Neural cell (in vitro differentiated cells): ENCODE measurements at regions not wholly inside any gene's neighbourhood (a gene's known extent, or its start where the extent isn't known, plus 50 kb on each side); places are given as distances from the start of the nearest gene placed in this dataset.

Source experiments
- H2AFZ ChIP-seq: fragments of 200-600, 300-800 bp; sonication (generic), shearing (Covaris generic); 2 replicates; pipeline ENCODE4 v1.6.0; 2014; ENCODE audit warnings: low read depth, mild to moderate bottlenecking, antibody characterized with exemption, low read length, moderate library complexity
- H3F3A ChIP-seq: fragments of 200-600 bp; shearing (Covaris generic); 2 replicates; pipeline ENCODE4 v1.6.1; 2016; ENCODE audit warnings: mild to moderate bottlenecking, moderate library complexity, mixed read lengths, antibody characterized with exemption, low read length; ENCODE audit not compliant: insufficient read depth, poor library complexity, severe bottlenecking
- H3K27ac ChIP-seq: fragments of 200-600, 300-800 bp; sonication (generic), shearing (Covaris generic); 2 replicates; pipeline ENCODE4 v1.5.1; 2014; ENCODE audit warnings: mild to moderate bottlenecking, low read length, moderate library complexity
- H3K27me3 ChIP-seq: fragments of 300-800, 200-600 bp; sonication (generic), shearing (Covaris generic); 2 replicates; pipeline ENCODE4 v1.6.0; 2014; ENCODE audit warnings: mild to moderate bottlenecking, low read depth, low read length, moderate library complexity; ENCODE audit not compliant: insufficient read depth
- H3K36me3 ChIP-seq: fragments of 300-800, 200-600 bp; sonication (generic), shearing (Covaris generic); 2 replicates; pipeline ENCODE4 v1.5.1; 2014; ENCODE audit warnings: mild to moderate bottlenecking, antibody characterized with exemption, low read length, moderate library complexity; ENCODE audit not compliant: insufficient read depth
- H3K4me2 ChIP-seq: fragments of 300-800, 200-600 bp; sonication (generic), shearing (Covaris generic); 2 replicates; pipeline ENCODE4 v1.6.0; 2014; ENCODE audit warnings: mild to moderate bottlenecking, low read length
- H3K4me3 ChIP-seq: fragments of 300-800, 200-600 bp; sonication (generic), shearing (Covaris generic); 2 replicates; pipeline ENCODE4 v1.5.1; 2014; ENCODE audit warnings: mild to moderate bottlenecking, low read length, moderate library complexity
- H3K79me2 ChIP-seq: fragments of 200-600 bp; shearing (Covaris generic); replicated peaks from 2 replicates; pipeline ENCODE4 v1.6.0; 2014; ENCODE audit warnings: mild to moderate bottlenecking, low read length, moderate library complexity; ENCODE audit not compliant: insufficient read depth
- H3K9ac ChIP-seq: fragments of 300-800, 200-600 bp; sonication (generic), shearing (Covaris generic); 2 replicates; pipeline ENCODE4 v1.6.1; 2016; ENCODE audit warnings: mild to moderate bottlenecking, low read length, mixed read lengths
- H3K9me2 ChIP-seq: fragments of 200-600 bp; shearing (Covaris generic); 2 replicates; pipeline ENCODE4 v1.6.1; 2016; ENCODE audit warnings: mild to moderate bottlenecking, low read length, mixed read lengths; ENCODE audit not compliant: insufficient read depth
- H3K9me3 ChIP-seq: fragments of 200-600, 300-800 bp; sonication (generic), shearing (Covaris generic); 2 replicates; pipeline ENCODE4 v1.6.1; 2016; ENCODE audit warnings: mild to moderate bottlenecking, mixed run types, low read length, moderate library complexity, mixed read lengths
- H4K20me1 ChIP-seq: fragments of 200-600 bp; shearing (Covaris generic); 2 replicates; pipeline ENCODE4 v1.6.1; 2016; ENCODE audit warnings: mild to moderate bottlenecking, mixed run types; ENCODE audit not compliant: insufficient read depth
- EP300 ChIP-seq: fragments of 450-650 bp; conservative IDR thresholded peaks from 2 replicates; pipeline ENCODE4 v1.6.1; 2014; ENCODE audit warnings: antibody characterized with exemption, mild to moderate bottlenecking, moderate library complexity; ENCODE audit not compliant: poor library complexity, severe bottlenecking
- EZH2 ChIP-seq: fragments of 200-600, 300-800 bp; shearing (Covaris generic), sonication (generic); IDR thresholded peaks from 2 replicates; pipeline ENCODE4 v1.6.1; 2014; ENCODE audit warnings: antibody characterized with exemption, low read length, borderline replicate concordance, mild to moderate bottlenecking; ENCODE audit not compliant: insufficient read depth, poor library complexity, severe bottlenecking
- MXI1 ChIP-seq: fragments of 450-650 bp; conservative IDR thresholded peaks from 2 replicates; pipeline ENCODE4 v1.6.1; 2014; ENCODE audit warnings: antibody characterized with exemption, mild to moderate bottlenecking; ENCODE audit not compliant: poor library complexity, severe bottlenecking
- POLR2AphosphoS5 ChIP-seq: IDR thresholded peaks from 2 replicates; pipeline ENCODE4 v1.6.1; 2012
- RAD21 ChIP-seq: fragments of 450-650 bp; conservative IDR thresholded peaks from 2 replicates; pipeline ENCODE4 v1.6.1; 2014; ENCODE audit warnings: antibody characterized with exemption, mild to moderate bottlenecking, moderate library complexity
- SMC3 ChIP-seq: fragments of 450-650 bp; conservative IDR thresholded peaks from 2 replicates; pipeline ENCODE4 v1.6.1; 2014; ENCODE audit warnings: antibody characterized with exemption, mild to moderate bottlenecking, moderate library complexity; ENCODE audit not compliant: poor library complexity
- TAF1 ChIP-seq: IDR thresholded peaks from 2 replicates; pipeline ENCODE4 v1.6.1; 2012; ENCODE audit warnings: low read depth
- TF ChIP-seq, protein P1 (sequence below): IDR thresholded peaks from 2 replicates; pipeline ENCODE4 v1.6.1; 2012; ENCODE audit warnings: borderline replicate concordance
- TF ChIP-seq, protein P2 (sequence below): fragments of 450-650 bp; IDR thresholded peaks from 2 replicates; pipeline ENCODE4 v1.5.1; 2014; ENCODE audit warnings: antibody characterized with exemption, mild to moderate bottlenecking, moderate library complexity; ENCODE audit not compliant: poor library complexity, severe bottlenecking

DNA sequence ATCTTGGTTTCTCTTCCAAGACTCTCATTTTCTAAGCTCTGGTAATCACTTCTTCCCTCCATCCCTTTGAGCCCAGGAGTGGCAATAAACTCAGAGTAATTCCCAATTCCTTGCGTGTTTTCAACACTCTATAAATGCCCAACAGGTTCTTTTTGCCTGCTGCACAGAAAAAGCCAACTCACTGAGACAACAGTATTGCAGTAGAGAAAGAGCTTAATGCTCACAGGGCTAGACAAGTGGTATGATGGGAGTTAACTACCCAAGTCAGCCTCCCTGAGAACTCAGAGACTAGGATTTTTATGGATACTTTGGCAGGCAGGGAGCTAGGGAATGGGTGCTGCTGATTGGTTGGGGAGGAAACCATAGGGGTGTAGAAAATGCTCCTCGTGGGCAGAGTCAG is 103.4 kb downstream of the MTNR1A start:
- TF ChIP-seq RAD21 (no peak), TAF1 (no peak), EZH2 (no peak), SMC3 (no peak), EP300 (no peak), POLR2AphosphoS5 (no peak), MXI1 (no peak)
- TF ChIP-seq, protein P1, sequence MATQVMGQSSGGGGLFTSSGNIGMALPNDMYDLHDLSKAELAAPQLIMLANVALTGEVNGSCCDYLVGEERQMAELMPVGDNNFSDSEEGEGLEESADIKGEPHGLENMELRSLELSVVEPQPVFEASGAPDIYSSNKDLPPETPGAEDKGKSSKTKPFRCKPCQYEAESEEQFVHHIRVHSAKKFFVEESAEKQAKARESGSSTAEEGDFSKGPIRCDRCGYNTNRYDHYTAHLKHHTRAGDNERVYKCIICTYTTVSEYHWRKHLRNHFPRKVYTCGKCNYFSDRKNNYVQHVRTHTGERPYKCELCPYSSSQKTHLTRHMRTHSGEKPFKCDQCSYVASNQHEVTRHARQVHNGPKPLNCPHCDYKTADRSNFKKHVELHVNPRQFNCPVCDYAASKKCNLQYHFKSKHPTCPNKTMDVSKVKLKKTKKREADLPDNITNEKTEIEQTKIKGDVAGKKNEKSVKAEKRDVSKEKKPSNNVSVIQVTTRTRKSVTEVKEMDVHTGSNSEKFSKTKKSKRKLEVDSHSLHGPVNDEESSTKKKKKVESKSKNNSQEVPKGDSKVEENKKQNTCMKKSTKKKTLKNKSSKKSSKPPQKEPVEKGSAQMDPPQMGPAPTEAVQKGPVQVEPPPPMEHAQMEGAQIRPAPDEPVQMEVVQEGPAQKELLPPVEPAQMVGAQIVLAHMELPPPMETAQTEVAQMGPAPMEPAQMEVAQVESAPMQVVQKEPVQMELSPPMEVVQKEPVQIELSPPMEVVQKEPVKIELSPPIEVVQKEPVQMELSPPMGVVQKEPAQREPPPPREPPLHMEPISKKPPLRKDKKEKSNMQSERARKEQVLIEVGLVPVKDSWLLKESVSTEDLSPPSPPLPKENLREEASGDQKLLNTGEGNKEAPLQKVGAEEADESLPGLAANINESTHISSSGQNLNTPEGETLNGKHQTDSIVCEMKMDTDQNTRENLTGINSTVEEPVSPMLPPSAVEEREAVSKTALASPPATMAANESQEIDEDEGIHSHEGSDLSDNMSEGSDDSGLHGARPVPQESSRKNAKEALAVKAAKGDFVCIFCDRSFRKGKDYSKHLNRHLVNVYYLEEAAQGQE: no peak
- TF ChIP-seq, protein P2, sequence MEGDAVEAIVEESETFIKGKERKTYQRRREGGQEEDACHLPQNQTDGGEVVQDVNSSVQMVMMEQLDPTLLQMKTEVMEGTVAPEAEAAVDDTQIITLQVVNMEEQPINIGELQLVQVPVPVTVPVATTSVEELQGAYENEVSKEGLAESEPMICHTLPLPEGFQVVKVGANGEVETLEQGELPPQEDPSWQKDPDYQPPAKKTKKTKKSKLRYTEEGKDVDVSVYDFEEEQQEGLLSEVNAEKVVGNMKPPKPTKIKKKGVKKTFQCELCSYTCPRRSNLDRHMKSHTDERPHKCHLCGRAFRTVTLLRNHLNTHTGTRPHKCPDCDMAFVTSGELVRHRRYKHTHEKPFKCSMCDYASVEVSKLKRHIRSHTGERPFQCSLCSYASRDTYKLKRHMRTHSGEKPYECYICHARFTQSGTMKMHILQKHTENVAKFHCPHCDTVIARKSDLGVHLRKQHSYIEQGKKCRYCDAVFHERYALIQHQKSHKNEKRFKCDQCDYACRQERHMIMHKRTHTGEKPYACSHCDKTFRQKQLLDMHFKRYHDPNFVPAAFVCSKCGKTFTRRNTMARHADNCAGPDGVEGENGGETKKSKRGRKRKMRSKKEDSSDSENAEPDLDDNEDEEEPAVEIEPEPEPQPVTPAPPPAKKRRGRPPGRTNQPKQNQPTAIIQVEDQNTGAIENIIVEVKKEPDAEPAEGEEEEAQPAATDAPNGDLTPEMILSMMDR: no peak
- Histone ChIP-seq H3K27me3 (no peaks in the 10 kb centered on the region), H4K20me1 (no peaks in the 10 kb centered on the region), H3K9ac (no peak overlapping the region), H3K4me3 (no peak overlapping the region), H3K9me3 (no peaks in the 10 kb centered on the region), H2AFZ (no peak overlapping the region), H3K79me2 (no peaks in the 10 kb centered on the region), H3K36me3 (no peaks in the 10 kb centered on the region), H3F3A (no peaks in the 10 kb centered on the region), H3K9me2 (no peaks in the 10 kb centered on the region), H3K27ac (no peak overlapping the region), H3K4me2 (no peak overlapping the region)

DNA sequence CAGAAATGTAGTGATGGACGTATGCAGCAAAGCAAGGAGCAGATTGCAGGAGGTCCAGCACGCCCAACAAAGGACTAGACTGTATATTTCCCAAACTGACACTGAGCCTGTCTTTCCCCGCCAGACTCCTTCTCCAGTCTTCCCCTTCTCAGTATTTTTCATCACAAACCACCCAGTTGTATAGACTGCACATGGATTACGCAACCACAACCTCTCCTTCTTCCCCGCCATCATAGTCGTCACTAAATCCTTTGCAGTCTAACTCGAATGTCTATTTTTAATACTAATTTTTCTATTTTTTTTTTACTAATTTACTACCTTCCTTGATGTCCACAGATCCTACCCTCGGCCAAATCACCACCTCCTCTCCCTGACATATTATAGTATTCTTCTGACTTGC is 105.4 kb downstream of the MTNR1A start:
- Histone ChIP-seq H2AFZ (no peak overlapping the region), H3K27me3 (no peaks in the 10 kb centered on the region)
- no peak for TF ChIP-seq TAF1
- TF ChIP-seq POLR2AphosphoS5: no peak
- no peak for TF ChIP-seq MXI1
- TF ChIP-seq, protein P2: no peak
- TF ChIP-seq, protein P1: no peak
- no peak for TF ChIP-seq RAD21
- TF ChIP-seq EP300: no peak
- no peak for TF ChIP-seq EZH2
- no peak for TF ChIP-seq SMC3

More for the DNA sequence above, 105.4 kb downstream of the MTNR1A start:
- Histone ChIP-seq H3K4me3 (no peak overlapping the region), H3K36me3 (no peaks in the 10 kb centered on the region), H3K79me2 (no peaks in the 10 kb centered on the region), H3K9ac (no peak overlapping the region), H3K27ac (no peak overlapping the region), H3K9me3 (no peaks in the 10 kb centered on the region), H3K9me2 (no peaks in the 10 kb centered on the region), H4K20me1 (no peaks in the 10 kb centered on the region), H3F3A (no peaks in the 10 kb centered on the region), H3K4me2 (no peak overlapping the region)
